Mesenteric fat pad (tissue), 1 donor: ENCODE measurements at regions not wholly inside any gene's neighbourhood (a gene's known extent, or its start where the extent isn't known, plus 50 kb on each side); places are given as distances from the start of the nearest gene placed in this dataset.
"Not testable (repeated sequence)": the region's sequence is repeated elsewhere in the genome, so short reads cannot be mapped to it uniquely, and the experiment has no call there.

Experiments used
- DNase-seq: peaks from one replicate; pipeline ENCODE4 v3.0.0-alpha.2; 2020; ENCODE audit warnings: low spot score
- donor health status: DM: yes; HTN: yes; CAD: no.

GRCh38 chr3:182393151-182393550, 400.2 kb upstream of the ATP11B start:
- no peak for DNase-seq

GRCh38 chr3:182393830-182394367, 399.4 kb upstream of the ATP11B start:
- no peak for DNase-seq

DNA sequence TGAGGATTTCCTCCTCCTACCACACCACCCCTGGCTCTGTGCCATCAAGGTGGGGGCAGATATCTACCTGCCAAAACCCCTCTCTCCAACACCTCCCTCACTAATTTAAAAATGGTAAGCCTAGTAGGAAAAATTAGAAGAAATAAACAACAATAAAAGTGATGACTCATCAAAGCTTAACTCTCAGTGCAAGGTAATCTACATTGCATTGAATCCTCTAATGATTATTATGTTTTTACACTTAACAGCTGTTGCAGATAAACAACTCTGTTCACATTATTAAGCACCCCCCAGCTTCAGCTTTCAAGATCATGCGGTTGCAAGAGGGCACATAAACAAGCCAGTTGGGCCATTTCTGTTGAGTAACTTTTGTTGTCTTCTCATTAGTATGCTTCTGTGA, 396.1 kb upstream of the ATP11B start:
- DNase-seq: no peak

DNA sequence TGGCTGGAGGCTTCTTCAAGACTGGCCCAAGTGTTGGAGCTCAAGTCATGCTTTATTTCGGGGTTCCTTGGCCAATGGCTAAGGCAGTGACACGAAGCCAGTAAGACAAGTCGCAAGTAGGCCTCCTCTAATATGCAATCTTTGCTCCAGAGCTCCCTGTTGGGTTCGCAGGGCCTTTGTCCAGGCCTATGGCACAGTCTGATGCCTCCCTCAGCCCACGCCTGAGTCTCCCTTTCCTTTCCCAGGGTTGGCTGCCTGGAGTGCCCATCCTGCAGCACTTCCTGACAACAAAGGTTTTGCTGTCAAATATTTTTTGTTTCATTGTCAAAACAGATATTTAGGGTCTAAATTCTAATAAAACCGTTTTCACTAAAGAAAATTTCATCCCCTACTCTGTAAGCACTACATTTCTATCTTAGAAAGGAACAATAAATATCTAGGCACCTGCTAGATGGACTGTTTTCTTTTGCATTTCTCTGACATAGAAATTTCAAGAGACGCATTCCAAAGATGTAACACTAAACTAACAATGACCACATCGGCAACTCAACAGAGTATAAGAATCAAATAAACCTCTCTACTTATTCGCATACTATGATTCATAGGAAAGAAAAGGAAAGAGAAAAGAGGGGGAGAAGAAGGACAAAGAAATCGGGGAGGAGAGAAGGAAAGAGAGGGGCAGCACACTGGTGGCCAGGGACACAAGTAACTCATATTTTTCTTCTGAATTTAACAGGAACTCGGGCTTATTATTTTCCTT, 393.1 kb upstream of the ATP11B start:
- no peak for DNase-seq

- DNase-seq: no peak
Observed at GRCh38 chr3:182400838-182401237, 392.5 kb upstream of the ATP11B start.

DNA sequence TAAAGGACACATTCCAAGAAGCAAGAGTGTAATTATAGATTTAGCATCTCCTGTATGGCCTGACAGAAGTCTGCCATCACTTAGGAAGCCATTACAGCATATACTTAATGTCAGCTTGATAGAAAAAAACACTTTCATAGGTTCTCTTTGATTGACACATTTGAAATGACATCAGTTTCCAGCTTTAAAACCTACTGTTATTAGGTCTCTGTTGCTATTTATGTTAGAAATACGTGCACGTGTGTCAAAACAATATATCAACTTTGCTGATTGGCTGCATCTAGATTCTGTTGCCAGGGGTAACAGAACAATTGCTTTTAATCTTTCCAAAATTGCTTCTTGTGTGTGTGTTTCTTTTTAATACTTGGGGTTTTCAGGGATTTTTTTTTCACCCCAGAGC, 389.3 kb upstream of the ATP11B start:
- no peak for DNase-seq

DNA sequence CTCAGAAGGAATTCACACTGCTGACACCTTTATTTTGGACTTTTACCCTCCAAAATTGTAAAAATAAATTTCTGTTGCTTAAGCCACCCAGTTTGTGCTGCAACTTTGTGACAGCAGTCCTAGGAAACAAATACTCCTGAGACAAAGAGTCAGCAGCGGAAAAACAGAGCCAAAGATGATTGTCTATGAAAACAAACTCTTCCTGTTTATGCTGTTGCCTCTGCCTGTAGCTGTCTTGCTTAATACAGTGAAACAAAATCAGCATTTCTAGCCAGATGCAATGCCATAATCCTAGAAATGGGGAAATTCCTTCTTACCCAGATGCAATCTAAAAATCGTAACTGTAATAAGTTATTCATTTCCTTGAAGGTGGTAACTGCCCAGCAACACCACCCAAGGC, 387.5 kb upstream of the ATP11B start:
- no peak for DNase-seq

DNA sequence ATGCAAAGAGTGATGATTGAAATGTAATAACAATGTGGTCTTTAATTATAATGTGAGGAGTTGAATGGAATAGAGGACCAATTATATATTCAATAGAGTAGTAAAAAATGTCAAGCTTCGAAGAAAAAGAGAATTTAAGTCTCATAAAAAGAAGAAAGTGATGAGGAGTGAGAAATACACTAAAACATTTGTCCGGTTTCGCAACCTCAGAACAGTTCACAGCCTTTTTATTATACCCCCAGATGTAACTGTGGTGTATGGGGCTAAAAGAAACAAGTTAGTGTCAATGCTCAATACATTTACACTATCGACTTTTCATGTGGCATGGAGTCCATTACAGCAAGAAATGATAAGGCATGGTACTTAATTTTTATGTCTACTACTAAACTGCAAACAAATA, 386.5 kb upstream of the ATP11B start:
- DNase-seq: no peak

GRCh38 chr3:182410051-182410450, 383.3 kb upstream of the ATP11B start:
- no peak for DNase-seq

- no peak for DNase-seq
Observed at GRCh38 chr3:182412066-182412465, 381.2 kb upstream of the ATP11B start.

- DNase-seq: no peak
Observed at GRCh38 chr3:182413061-182413460, 380.2 kb upstream of the ATP11B start.

- DNase-seq: no peak
Observed at GRCh38 chr3:182413682-182414081, 379.6 kb upstream of the ATP11B start.

GRCh38 chr3:182414586-182414985, 378.7 kb upstream of the ATP11B start:
- no peak for DNase-seq

DNA sequence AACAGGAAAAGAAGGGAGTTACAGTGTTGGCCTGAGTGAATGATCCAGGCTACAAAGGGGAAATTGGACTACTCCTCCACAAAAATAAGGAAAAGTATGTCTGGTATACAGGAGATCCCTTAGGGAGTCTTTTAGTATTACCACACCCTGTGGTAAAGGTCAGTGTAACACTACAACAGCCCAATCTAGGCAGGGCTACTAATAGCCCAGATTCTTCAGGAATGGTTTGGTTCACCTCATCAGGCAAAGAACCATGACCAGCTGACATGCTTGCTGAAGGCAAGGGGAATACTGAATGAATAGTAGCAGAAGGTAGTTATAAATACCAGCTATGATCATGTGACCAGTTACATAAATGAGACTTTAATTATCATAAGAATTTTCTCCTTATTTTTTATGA, 372.6 kb upstream of the ATP11B start:
- no peak for DNase-seq

GRCh38 chr3:182424006-182424405, 369.3 kb upstream of the ATP11B start:
- DNase-seq: no peak

DNA sequence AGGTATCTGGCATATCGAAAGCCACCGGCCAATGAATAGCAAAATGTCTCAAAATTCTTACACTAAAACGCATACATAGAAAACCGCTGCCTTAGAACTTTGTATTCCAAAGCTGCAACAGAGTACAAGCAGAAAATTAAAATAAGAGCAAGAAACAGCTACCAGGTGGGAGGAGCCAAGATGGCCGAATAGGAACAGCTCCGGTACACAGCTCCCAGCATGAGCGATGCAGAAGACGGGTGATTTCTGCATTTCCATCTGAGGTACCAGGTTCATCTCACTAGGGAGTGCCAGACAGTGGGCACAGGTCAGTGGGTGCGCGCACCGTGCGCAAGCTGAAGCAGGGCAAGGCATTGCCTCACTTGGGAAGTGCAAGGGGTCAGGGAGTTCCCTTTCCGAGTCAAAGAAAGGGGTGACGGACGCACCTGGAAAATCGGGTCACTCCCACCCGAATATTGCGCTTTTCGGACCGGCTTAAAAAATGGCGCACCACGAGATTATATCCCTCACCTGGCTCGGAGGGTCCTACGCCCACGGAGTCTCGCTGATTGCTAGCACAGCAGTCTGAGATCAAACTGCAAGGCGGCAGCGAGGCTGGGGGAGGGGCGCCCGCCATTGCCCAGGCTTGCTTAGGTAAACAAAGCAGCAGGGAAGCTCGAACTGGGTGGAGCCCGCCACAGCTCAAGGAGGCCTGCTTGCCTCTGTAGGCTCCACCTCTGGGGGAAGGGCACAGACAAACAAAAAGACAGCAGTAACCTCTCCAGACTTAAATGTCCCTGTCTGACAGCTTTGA, 367.2 kb upstream of the ATP11B start:
- not testable (repeated sequence) for DNase-seq

DNA sequence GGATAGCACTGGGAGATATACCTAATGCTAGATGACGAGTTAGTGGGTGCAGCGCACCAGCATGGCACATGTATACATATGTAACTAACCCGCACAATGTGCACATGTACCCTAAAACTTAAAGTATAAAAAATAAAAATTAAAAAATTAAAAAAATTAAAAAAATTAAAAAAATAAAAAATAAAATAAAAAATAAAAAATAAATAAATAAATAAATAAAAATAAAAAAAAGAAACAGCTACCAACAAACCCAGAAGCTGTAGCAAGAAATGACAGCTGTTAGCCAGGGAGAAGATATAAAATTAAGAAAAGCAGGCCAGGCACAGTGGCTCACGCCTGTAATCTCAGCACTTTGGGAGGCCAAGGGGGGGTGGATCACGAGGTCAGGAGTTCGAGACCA, 361.3 kb upstream of the ATP11B start:
- DNase-seq: not testable (repeated sequence)

GRCh38 chr3:182435860-182436259, 357.4 kb upstream of the ATP11B start:
- DNase-seq: no peak

- DNase-seq: no peak
Observed at GRCh38 chr3:182436547-182436946, 356.8 kb upstream of the ATP11B start.

DNA sequence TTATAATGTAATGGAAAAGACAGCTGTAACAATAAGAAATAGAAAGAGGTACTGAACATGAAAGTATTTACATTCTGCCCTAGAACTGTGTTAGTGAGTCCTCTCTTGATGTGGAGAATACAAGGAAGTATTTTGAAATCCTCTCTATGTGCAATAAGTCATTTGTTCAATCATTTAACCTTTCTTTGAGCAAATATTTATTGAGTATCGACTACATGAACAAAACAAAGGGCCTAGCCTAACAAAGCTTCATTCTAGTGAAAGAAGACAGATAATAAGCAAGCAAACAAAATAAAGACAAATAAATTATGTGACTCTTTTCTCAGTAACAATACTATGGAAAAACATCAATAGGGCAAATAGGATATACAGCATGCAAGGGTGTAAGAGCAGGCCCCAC, 354.9 kb upstream of the ATP11B start:
- DNase-seq: no peak

- no peak for DNase-seq
Observed at GRCh38 chr3:182440101-182440500, 353.2 kb upstream of the ATP11B start.

- no peak for DNase-seq
Observed at GRCh38 chr3:182445576-182445975, 347.7 kb upstream of the ATP11B start.
